IMR-90 (cell line): ENCODE measurements at regions not wholly inside any gene's neighbourhood (a gene's known extent, or its start where the extent isn't known, plus 50 kb on each side); places are given as distances from the start of the nearest gene placed in this dataset.

Experiments
- ATAC-seq: fragments of 200-7000 bp; cut with Tn5 transposase; 2 replicates; pipeline ENCODE4 v1.9.1; 2020; ENCODE audit warnings: low read depth, mild to moderate bottlenecking, moderate library complexity
- BruUV-seq: library from RNA; stranded (reverse); fragments of 400-500 nt; replicated peaks from 2 replicates; lab custom pipeline; 2021; lab: Mats Ljungman, UMichigan
- CTCF ChIA-PET: fragments of 300-600 bp; formaldehyde crosslinking; extraction: SDS; loops from one replicate; lab custom pipeline; 2021; ENCODE audit warnings: antibody characterized with exemption; lab: Yijun Ruan, JAX
- POLR2A ChIA-PET: fragments of 300-600 bp; sonication (Branson Sonifier 250); formaldehyde crosslinking; loops from one replicate; lab custom pipeline; 2022; ENCODE audit warnings: antibody characterized with exemption; ENCODE audit not compliant: unreplicated experiment; lab: Charles Lee
- DNase-seq: peaks from one replicate; pipeline ENCODE4 v3.0.0; 2013
- H2AFZ ChIP-seq: replicated peaks from 2 replicates; pipeline ENCODE3; 2013; ENCODE audit warnings: low read length, mild to moderate bottlenecking; ENCODE audit not compliant: poor library complexity
- H2AK5ac ChIP-seq: 2 replicates; pipeline ENCODE4 v1.6.1; 2013; ENCODE audit warnings: low read depth, low read length, inconsistent platforms
- H2AK9ac ChIP-seq: replicated peaks from 2 replicates; pipeline ENCODE3; 2013; ENCODE audit warnings: mild to moderate bottlenecking, low read depth, low read length, moderate library complexity; ENCODE audit not compliant: poor library complexity
- H2BK120ac ChIP-seq: 2 replicates; pipeline ENCODE4 v1.6.1; 2013; ENCODE audit warnings: low read depth, low read length, inconsistent platforms
- H2BK15ac ChIP-seq: 3 replicates; pipeline ENCODE4 v1.6.1; 2013; ENCODE audit warnings: low read depth, low read length, inconsistent platforms
- H2BK20ac ChIP-seq: 2 replicates; pipeline ENCODE4 v1.6.1; 2013; ENCODE audit warnings: low read depth, mild to moderate bottlenecking, inconsistent platforms, low read length, moderate library complexity
- H2BK5ac ChIP-seq: 2 replicates; pipeline ENCODE4 v1.6.1; 2013; ENCODE audit warnings: mild to moderate bottlenecking, low read depth, low read length, inconsistent platforms; ENCODE audit not compliant: poor library complexity, severe bottlenecking
- H3K14ac ChIP-seq: replicated peaks from 2 replicates; pipeline ENCODE4 v1.6.1; 2013; ENCODE audit warnings: low read depth, low read length, inconsistent platforms
- H3K18ac ChIP-seq: 2 replicates; pipeline ENCODE4 v1.6.1; 2013; ENCODE audit warnings: low read depth, low read length, control low read depth
- H3K23ac ChIP-seq: 2 replicates; pipeline ENCODE4 v1.6.1; 2013; ENCODE audit warnings: low read depth, low read length, inconsistent platforms
- H3K27ac ChIP-seq: 2 replicates; pipeline ENCODE4 v1.5.1; 2013; ENCODE audit warnings: mild to moderate bottlenecking, control low read depth, low read length; ENCODE audit not compliant: insufficient read depth
- H3K27me3 ChIP-seq: 2 replicates; pipeline ENCODE4 v1.6.1; 2013; ENCODE audit warnings: low read length; ENCODE audit not compliant: control insufficient read depth, insufficient read depth
- H3K36me3 ChIP-seq: 2 replicates; pipeline ENCODE4 v1.6.1; 2013; ENCODE audit warnings: low read length, mixed read lengths; ENCODE audit not compliant: control insufficient read depth, insufficient read depth
- H3K4ac ChIP-seq: 2 replicates; pipeline ENCODE4 v1.6.1; 2013; ENCODE audit warnings: low read depth, low read length, inconsistent platforms
- H3K4me1 ChIP-seq: 2 replicates; pipeline ENCODE4 v1.6.1; 2013; ENCODE audit warnings: low read length, mixed read lengths; ENCODE audit not compliant: control insufficient read depth, insufficient read depth
- H3K4me2 ChIP-seq: 2 replicates; pipeline ENCODE4 v1.6.1; 2013; ENCODE audit warnings: low read depth, mild to moderate bottlenecking, control low read depth, low read length, moderate library complexity
- H3K4me3 ChIP-seq: 2 replicates; pipeline ENCODE4 v1.5.1; 2013; ENCODE audit warnings: low read depth, mild to moderate bottlenecking, control low read depth, low read length, moderate library complexity; ENCODE audit not compliant: insufficient read depth
- H3K56ac ChIP-seq: 2 replicates; pipeline ENCODE4 v1.6.1; 2013; ENCODE audit warnings: low read length, inconsistent platforms; ENCODE audit not compliant: insufficient read depth; ENCODE audit errors: extremely low read depth
- H3K79me1 ChIP-seq, 2 experiments: 2 replicates each; pipeline ENCODE4 v1.6.1; 2013; ENCODE audit warnings: low read length in 2 of 2, inconsistent platforms in 1 of 2, low read depth in 1 of 2
- H3K9ac ChIP-seq: 2 replicates; pipeline ENCODE4 v1.6.1; 2013; ENCODE audit warnings: low read depth, low read length, control low read depth
- H3K9me1 ChIP-seq: 2 replicates; pipeline ENCODE4 v1.6.1; 2013; ENCODE audit warnings: low read length, inconsistent platforms; ENCODE audit not compliant: insufficient read depth
- H3K9me3 ChIP-seq: 2 replicates; pipeline ENCODE4 v1.6.1; 2013; ENCODE audit warnings: low read length; ENCODE audit not compliant: control insufficient read depth, insufficient read depth
- H4K20me1 ChIP-seq: 2 replicates; pipeline ENCODE4 v1.6.1; 2013; ENCODE audit warnings: low read length, inconsistent platforms; ENCODE audit not compliant: insufficient read depth
- H4K5ac ChIP-seq: 2 replicates; pipeline ENCODE4 v1.6.1; 2013; ENCODE audit warnings: mild to moderate bottlenecking, low read depth, low read length, control low read depth
- H4K8ac ChIP-seq, 2 experiments: 2 replicates each; pipeline ENCODE4 v1.6.1; 2013; ENCODE audit warnings: low read depth in 2 of 2, low read length in 2 of 2, control low read depth in 1 of 2, inconsistent platforms in 1 of 2
- H4K91ac ChIP-seq: 2 replicates; pipeline ENCODE4 v1.6.1; 2013; ENCODE audit warnings: low read depth, low read length, inconsistent platforms; ENCODE audit not compliant: insufficient read depth
- WGBS, 2 experiments: methylation state at CpG; one replicate each; pipeline versions ENCODE4 v1.1.5 to v1.1.7; 2013; ENCODE audit warnings: missing lambda C conversion rate in 2 of 2; ENCODE audit not compliant: insufficient read length in 1 of 2; ENCODE audit errors: extremely low coverage in 2 of 2; 5-methylcytosine and 5-hydroxymethylcytosine counted together
- dilution Hi-C: fragments of 300-500 bp; cut with HindIII; formaldehyde crosslinking; loops from one replicate; pipeline ENCODE4 v1.14.3; 2018; ENCODE audit warnings: low sequenced_read_pairs; ENCODE audit not compliant: unreplicated experiment
- in situ Hi-C: fragments of 300-500 bp; cut with MboI; formaldehyde crosslinking; loops from 3 replicates; pipeline ENCODE4 v1.14.3; 2019; ENCODE audit warnings: low sequenced_read_pairs, inconsistent platforms, mixed read lengths
- intact Hi-C: fragments of 100-400 bp; cut with micrococcal nuclease; formaldehyde crosslinking; loops from 2 replicates; pipeline ENCODE4 v1.10.0; 2022
- TF ChIP-seq, protein P1 (sequence below): fragments of 150-350 bp; IDR thresholded peaks from 2 replicates; pipeline ENCODE4 v1.6.1; 2017; ENCODE audit warnings: mild to moderate bottlenecking, antibody characterized with exemption, low read length, low read depth

GRCh38 chr21:17393413-17393812, 119.4 kb upstream of the CXADR start:
- no peak overlapping the region for H2AK5ac ChIP-seq
- no peaks in the 10 kb centered on the region for H3K9me3 ChIP-seq
- no peak overlapping the region for H2BK15ac ChIP-seq
- H3K36me3 ChIP-seq: no peaks in the 10 kb centered on the region
- H2BK120ac ChIP-seq: no peak overlapping the region
- dilution Hi-C loops (no loop called here), intact Hi-C loops (no loop called here), in situ Hi-C loops (no loop called here)
- no peak overlapping the region for H4K5ac ChIP-seq
- H3K18ac ChIP-seq: no peak overlapping the region
- H3K4me1 ChIP-seq: no peaks in the 10 kb centered on the region
- H3K4me3 ChIP-seq: no peak overlapping the region
- no peak overlapping the region for H3K14ac ChIP-seq
- TF ChIP-seq, protein P1, sequence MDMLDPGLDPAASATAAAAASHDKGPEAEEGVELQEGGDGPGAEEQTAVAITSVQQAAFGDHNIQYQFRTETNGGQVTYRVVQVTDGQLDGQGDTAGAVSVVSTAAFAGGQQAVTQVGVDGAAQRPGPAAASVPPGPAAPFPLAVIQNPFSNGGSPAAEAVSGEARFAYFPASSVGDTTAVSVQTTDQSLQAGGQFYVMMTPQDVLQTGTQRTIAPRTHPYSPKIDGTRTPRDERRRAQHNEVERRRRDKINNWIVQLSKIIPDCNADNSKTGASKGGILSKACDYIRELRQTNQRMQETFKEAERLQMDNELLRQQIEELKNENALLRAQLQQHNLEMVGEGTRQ: no peak
- H3K23ac ChIP-seq: no peak overlapping the region
- no peak overlapping the region for H3K56ac ChIP-seq
- no peaks in the 10 kb centered on the region for H4K20me1 ChIP-seq
- WGBS, 2 experiments: no CpG with 5 or more reads among the region's 4 CpGs
- peaks cover 2% of the 10 kb centered on the region; the same call in 1 of the 2 replicates for H3K27me3 ChIP-seq
- 0 out of 2 replicates have a peak, but pooled peaks cover 2% of the 10 kb centered on the region for H3K9me1 ChIP-seq
- no peak overlapping the region for H2AFZ ChIP-seq
- BruUV-seq: no TSS peak
- ATAC-seq: no peak
- no peaks in the 10 kb centered on the region for H3K79me1 ChIP-seq
- H4K91ac ChIP-seq: no peak overlapping the region
- no peak overlapping the region for H3K4me2 ChIP-seq
- no peak overlapping the region for H2BK20ac ChIP-seq
- no peak overlapping the region for H3K4ac ChIP-seq
- no peak overlapping the region for H2BK5ac ChIP-seq
- H3K27ac ChIP-seq: no peak overlapping the region
- DNase-seq: no peak
- ChIA-PET POLR2A (no interaction called here), CTCF (no interaction called here)
- H2AK9ac ChIP-seq: no peak overlapping the region
- H4K8ac ChIP-seq: no peak overlapping the region
- no peak overlapping the region for H3K9ac ChIP-seq
